ENCODE measurements at regions not wholly inside any gene's neighbourhood (a gene's known extent, or its start where the extent isn't known, plus 50 kb on each side); places are given as distances from the start of the nearest gene placed in this dataset.
"Not testable (repeated sequence)": the region's sequence is repeated elsewhere in the genome, so short reads cannot be mapped to it uniquely, and the experiment has no call there.

DNA sequence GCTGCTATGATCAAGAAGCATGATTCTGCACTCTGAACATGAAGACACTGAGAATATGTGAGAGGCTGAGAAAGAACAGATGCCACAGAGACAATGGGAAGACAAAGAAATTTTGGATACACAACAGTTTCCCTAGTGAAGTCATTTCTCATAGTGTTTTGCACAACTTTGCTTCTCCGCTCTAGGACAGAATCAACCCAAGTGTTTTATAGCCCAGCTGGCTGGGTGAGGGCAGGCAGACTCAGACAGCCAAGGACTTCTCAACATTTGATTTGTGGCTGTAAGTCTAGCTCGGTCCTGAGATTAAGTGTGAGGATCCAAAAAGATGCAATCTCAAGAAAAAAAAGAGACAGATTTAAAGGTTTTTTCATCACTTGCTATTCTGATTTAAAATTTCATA lies 536.5 kb upstream of the CRIM1 start:
- Histone ChIP-seq H3K4me1 (no peaks in the 10 kb centered on the region), H3K9me3 (no peaks in the 10 kb centered on the region), H3K4me3 (no peak overlapping the region), H3K27ac (no peak overlapping the region), H3K36me3 (no peaks in the 10 kb centered on the region), H3K27me3 (no peaks in the 10 kb centered on the region)
- WGBS, 2 donors: 61 to 84% methylated on average over 2 of the region's 2 CpGs
- DNase-seq: no peak
- intact Hi-C loops (cut with DNase I): no loop called here
- TF ChIP-seq, protein P1, sequence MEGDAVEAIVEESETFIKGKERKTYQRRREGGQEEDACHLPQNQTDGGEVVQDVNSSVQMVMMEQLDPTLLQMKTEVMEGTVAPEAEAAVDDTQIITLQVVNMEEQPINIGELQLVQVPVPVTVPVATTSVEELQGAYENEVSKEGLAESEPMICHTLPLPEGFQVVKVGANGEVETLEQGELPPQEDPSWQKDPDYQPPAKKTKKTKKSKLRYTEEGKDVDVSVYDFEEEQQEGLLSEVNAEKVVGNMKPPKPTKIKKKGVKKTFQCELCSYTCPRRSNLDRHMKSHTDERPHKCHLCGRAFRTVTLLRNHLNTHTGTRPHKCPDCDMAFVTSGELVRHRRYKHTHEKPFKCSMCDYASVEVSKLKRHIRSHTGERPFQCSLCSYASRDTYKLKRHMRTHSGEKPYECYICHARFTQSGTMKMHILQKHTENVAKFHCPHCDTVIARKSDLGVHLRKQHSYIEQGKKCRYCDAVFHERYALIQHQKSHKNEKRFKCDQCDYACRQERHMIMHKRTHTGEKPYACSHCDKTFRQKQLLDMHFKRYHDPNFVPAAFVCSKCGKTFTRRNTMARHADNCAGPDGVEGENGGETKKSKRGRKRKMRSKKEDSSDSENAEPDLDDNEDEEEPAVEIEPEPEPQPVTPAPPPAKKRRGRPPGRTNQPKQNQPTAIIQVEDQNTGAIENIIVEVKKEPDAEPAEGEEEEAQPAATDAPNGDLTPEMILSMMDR (IDR thresholded peaks at IDR 0.05): no peak
- TF ChIP-seq POLR2A (IDR thresholded peaks at IDR 0.05): no peak

DNA sequence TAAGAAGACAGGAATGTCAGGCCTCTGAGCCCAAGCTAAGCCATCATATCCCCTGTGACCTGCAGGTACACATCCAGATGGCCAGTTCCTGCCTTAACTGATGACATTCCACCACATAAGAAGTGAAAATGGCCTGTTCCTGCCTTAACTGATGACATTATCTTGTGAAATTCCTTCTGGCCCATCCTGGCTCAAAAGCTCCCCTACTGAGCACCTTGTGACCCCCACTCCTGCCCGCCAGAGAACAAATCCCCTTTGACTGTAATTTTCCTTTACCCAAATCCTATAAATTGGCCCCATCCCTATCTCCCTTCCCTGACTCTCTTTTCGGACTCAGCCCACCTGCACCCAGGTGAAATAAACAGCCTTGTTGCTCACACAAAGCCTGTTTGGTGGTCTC lies 537.2 kb upstream of the CRIM1 start:
- H3K27ac ChIP-seq; DNase-seq; H3K9me3 ChIP-seq; intact Hi-C loops (cut with DNase I); H3K36me3 ChIP-seq; H3K4me3 ChIP-seq; H3K4me1 ChIP-seq; H3K27me3 ChIP-seq: not testable (repeated sequence)
- 54 to 89% methylated on average over 2 of the region's 2 CpGs for WGBS, 2 donors

DNA sequence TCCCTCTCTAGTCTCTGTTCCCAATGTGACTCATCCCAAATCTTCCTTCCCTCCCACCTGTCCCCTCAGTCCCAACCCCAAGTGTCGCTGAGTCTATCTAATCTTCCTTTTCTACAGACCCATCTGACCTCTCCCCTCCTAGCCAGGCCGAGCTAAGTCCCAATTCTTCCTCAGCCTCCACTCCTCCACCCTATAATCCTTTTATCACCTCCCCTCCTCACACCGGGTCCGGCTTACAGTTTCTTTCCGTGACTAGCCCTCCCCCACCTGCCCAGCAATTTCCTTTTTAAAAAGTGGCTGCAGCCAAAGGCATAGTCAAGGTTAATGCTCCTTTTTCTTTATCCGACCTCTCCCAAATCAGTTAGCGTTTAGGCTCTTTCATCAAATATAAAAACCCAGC lies 541.0 kb upstream of the CRIM1 start:
- 50 to 78% methylated on average over 7 of the region's 7 CpGs for WGBS, 2 donors
- H3K27ac ChIP-seq; H3K4me3 ChIP-seq; H3K27me3 ChIP-seq; H3K9me3 ChIP-seq; H3K36me3 ChIP-seq; DNase-seq; intact Hi-C loops (cut with DNase I); H3K4me1 ChIP-seq: not testable (repeated sequence)

DNA sequence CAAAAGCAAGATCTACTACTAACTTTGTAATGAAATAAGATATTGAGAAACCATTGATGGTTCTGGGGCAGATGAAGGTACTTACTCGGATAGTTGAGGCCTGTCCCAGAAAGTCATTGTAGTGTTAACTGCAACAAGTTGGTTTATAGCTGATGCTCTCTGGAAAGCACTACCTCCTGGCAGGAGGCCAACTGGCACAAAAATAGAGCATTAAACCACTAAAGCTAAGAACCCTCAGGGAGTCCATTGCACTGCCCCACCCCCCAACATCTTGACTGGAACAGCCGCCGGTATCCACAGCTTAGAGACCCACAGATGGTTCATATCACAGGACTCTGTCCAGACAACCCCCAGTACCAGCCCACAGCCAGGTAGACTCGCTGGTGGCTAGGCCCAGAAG lies 552.5 kb upstream of the CRIM1 start:
- Histone ChIP-seq H3K27me3 (no peaks in the 10 kb centered on the region), H3K4me3 (no peak overlapping the region), H3K9me3 (peaks cover 0 to 3% (median 0%) of the 10 kb centered on the region in 3 donors), H3K4me1 (no peaks in the 10 kb centered on the region), H3K27ac (no peak overlapping the region), H3K36me3 (no peaks in the 10 kb centered on the region)
- WGBS, 2 donors: 33 to 85% methylated on average over 1 of the region's 4 CpGs
- intact Hi-C loops (cut with DNase I): no loop called here
- no peak for DNase-seq
- TF ChIP-seq POLR2A (IDR thresholded peaks at IDR 0.05): no peak
- TF ChIP-seq, protein P1 (IDR thresholded peaks at IDR 0.05): no peak

DNA sequence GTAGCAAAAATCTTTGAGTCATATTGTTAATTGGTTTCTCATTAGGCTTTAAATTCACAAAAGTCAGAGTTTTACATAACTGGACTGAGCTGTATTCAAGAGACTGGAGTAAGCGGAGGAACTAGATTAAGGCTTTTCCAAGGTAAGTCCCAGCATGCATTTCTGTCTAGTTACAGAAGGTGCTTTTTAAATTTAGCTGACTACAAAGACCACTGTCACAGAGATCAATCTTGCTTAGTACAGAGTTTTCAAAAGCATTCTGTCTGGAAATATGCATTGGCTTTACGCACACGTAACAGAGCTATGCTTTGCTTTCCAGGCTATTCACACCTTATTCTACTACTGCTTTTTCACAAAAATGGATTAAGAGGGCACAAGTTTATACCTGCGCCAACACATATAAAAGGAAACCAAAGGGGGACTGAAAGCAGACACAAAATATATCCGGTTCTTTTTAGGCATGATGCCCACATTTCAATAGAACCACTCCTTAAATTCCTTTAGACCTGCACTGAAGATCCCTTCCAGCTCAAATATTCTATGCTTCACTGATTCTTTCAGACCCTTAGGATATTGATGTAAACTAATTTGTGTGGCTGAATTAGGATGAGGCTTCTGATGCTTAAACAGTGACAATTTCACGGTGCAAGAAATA lies 560.7 kb upstream of the CRIM1 start:
- intact Hi-C loops (cut with DNase I): no loop called here
- no peak overlapping the region for H3K27ac ChIP-seq
- no peak for DNase-seq
- TF ChIP-seq POLR2A (IDR thresholded peaks at IDR 0.05): no peak
- TF ChIP-seq, protein P1 (IDR thresholded peaks at IDR 0.05): no peak
- H3K27me3 ChIP-seq: no peaks in the 10 kb centered on the region
- whole genome bisulfite sequencing, 2 donors: 44 to 60% methylated on average over 6 of the region's 6 CpGs
- H3K36me3 ChIP-seq: no peaks in the 10 kb centered on the region
- peaks cover 0 to 15% (median 0%) of the 10 kb centered on the region in 3 donors for H3K4me1 ChIP-seq
- H3K9me3 ChIP-seq: no peaks in the 10 kb centered on the region
- no peak overlapping the region for H3K4me3 ChIP-seq

DNA sequence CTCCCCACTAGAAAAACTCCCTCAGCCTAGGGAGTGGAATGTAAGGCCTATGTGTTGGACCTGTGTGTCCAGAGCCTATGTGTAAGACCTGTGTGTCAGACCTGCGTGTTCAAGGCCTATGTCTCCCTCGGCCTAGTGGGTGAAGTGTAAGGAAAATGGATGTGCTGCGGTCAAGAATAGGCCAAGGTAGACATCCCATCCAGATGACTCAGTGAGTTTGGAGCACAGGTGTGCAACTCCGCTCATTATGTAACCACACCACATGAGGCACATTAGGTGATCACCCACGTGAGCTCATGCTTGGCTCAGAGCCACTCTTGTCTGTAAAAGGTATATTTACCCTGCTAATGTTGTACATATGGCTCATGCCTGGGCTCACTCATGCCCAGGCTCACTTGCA lies 565.3 kb upstream of the CRIM1 start:
- Histone ChIP-seq H3K4me3 (no peak overlapping the region), H3K27ac (no peak overlapping the region), H3K4me1 (peaks cover 0 to 12% (median 0%) of the 10 kb centered on the region in 3 donors), H3K27me3 (no peaks in the 10 kb centered on the region), H3K9me3 (no peaks in the 10 kb centered on the region), H3K36me3 (no peaks in the 10 kb centered on the region)
- intact Hi-C loops (cut with DNase I): no loop called here
- DNase-seq: no peak
- WGBS, 2 donors: 74 to 92% methylated on average over 5 of the region's 5 CpGs
- no peak for TF ChIP-seq POLR2A (IDR thresholded peaks at IDR 0.05)
- TF ChIP-seq, protein P1 (IDR thresholded peaks at IDR 0.05): no peak
